ENCODE measurements at regions not wholly inside any gene's neighbourhood (a gene's known extent, or its start where the extent isn't known, plus 50 kb on each side); places are given as distances from the start of the nearest gene placed in this dataset.

DNA sequence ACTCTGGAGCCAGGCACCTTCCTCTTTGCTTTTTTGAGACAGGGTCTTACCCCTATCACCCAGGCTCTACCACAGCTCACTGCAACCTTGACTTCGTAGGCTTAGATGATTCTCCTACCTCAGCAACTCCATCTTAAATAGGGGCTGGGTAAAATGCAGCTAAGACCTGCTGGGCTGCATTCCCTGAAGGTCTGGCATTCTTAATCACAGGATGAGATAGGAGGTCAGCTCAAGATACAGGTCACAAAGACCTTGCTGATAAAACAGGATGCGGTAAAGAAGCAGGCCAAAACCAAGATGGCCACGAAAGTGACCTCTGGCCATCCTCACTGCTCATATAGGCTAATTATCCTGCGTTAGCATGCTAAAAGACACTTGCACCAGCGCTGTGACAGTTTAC lies 770.8 kb upstream of the PRKX start:
- ChIA-PET CTCF (no interaction called here), POLR2A (no interaction called here), SMC1A (ENCODE audit: uncharacterized antibody, unreplicated experiment) (no interaction called here), RAD21 (ENCODE audit: unreplicated experiment) (no interaction called here)
- FAIRE-seq: no peak
- TF ChIP-seq RCOR1 (conservative IDR thresholded peaks at IDR 0.05; ENCODE audit: low read depth, low read length): no peak
- no peak for TF ChIP-seq ZNF274 (IDR thresholded peaks at IDR 0.05; ENCODE audit: insufficient read depth, insufficient read length)
- no peak for TF ChIP-seq GATAD2B (conservative IDR thresholded peaks at IDR 0.05; ENCODE audit: low read depth)
- no peak for TF ChIP-seq TCF12 (IDR thresholded peaks at IDR 0.05; ENCODE audit: low read depth, low read length)
- TF ChIP-seq NFYA (IDR thresholded peaks at IDR 0.05; ENCODE audit: borderline replicate concordance, low read depth, low read length): no peak
- TF ChIP-seq POU2F2 (IDR thresholded peaks at IDR 0.05; ENCODE audit: borderline replicate concordance, low read depth, low read length): no peak
- TF ChIP-seq, protein P1, sequence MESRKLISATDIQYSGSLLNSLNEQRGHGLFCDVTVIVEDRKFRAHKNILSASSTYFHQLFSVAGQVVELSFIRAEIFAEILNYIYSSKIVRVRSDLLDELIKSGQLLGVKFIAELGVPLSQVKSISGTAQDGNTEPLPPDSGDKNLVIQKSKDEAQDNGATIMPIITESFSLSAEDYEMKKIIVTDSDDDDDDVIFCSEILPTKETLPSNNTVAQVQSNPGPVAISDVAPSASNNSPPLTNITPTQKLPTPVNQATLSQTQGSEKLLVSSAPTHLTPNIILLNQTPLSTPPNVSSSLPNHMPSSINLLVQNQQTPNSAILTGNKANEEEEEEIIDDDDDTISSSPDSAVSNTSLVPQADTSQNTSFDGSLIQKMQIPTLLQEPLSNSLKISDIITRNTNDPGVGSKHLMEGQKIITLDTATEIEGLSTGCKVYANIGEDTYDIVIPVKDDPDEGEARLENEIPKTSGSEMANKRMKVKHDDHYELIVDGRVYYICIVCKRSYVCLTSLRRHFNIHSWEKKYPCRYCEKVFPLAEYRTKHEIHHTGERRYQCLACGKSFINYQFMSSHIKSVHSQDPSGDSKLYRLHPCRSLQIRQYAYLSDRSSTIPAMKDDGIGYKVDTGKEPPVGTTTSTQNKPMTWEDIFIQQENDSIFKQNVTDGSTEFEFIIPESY (IDR thresholded peaks at IDR 0.05): no peak
- TF ChIP-seq TAF1 (IDR thresholded peaks at IDR 0.05; ENCODE audit: borderline replicate concordance, low read depth, low read length): no peak
- TF ChIP-seq, protein P2, sequence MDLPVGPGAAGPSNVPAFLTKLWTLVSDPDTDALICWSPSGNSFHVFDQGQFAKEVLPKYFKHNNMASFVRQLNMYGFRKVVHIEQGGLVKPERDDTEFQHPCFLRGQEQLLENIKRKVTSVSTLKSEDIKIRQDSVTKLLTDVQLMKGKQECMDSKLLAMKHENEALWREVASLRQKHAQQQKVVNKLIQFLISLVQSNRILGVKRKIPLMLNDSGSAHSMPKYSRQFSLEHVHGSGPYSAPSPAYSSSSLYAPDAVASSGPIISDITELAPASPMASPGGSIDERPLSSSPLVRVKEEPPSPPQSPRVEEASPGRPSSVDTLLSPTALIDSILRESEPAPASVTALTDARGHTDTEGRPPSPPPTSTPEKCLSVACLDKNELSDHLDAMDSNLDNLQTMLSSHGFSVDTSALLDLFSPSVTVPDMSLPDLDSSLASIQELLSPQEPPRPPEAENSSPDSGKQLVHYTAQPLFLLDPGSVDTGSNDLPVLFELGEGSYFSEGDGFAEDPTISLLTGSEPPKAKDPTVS (IDR thresholded peaks at IDR 0.05; ENCODE audit: low read depth, low read length): no peak
- in situ Hi-C loops (cut with MboI): no loop called here
- Histone ChIP-seq H3K9me3 (replicated peaks; ENCODE audit: control insufficient read depth, insufficient read depth, low read length) (no peaks in the 10 kb centered on the region), H2AFZ (ENCODE audit: control insufficient read depth, low read depth, low read length) (no peak overlapping the region), H4K20me1 (ENCODE audit: control insufficient read depth, insufficient read depth) (no peaks in the 10 kb centered on the region), H3K79me2 (ENCODE audit: control insufficient read depth, insufficient read depth, low read length) (no peaks in the 10 kb centered on the region), H3K4me3 (no peak overlapping the region), H3K9ac (ENCODE audit: control insufficient read depth, insufficient read depth, low read length) (no peak overlapping the region), H3K4me2 (ENCODE audit: control insufficient read depth, insufficient read depth) (no peak overlapping the region), H3K36me3 (ENCODE audit: control insufficient read depth in 2 of 2, insufficient read depth in 2 of 2, low read length in 1 of 2) (no peaks in the 10 kb centered on the region), H3K27ac (ENCODE audit: control insufficient read depth, insufficient read depth) (no peak overlapping the region), H3K4me1 (ENCODE audit: control insufficient read depth, insufficient read depth, low read length) (no peaks in the 10 kb centered on the region), H3K27me3 (replicated peaks in 1 of 2; ENCODE audit: control insufficient read depth in 2 of 2, insufficient read depth in 2 of 2, low read length in 1 of 2) (no peaks in the 10 kb centered on the region)
- DNase-seq (ENCODE audit: low read depth, low spot score): no peak
- no peak for ATAC-seq
- BruUV-seq (replicated peaks): no TSS peak
- WGBS (ENCODE audit: insufficient coverage, insufficient replicate concordance, low lambda C conversion rate, missing lambda C conversion rate): 6% methylated on average over 5 of the region's 5 CpGs
- intact Hi-C loops (cut with micrococcal nuclease; ENCODE audit: unreplicated experiment): no loop called here

Measured in GM12878 (cell line).